Ovary (tissue), 3 donors: ENCODE measurements at regions not wholly inside any gene's neighbourhood (a gene's known extent, or its start where the extent isn't known, plus 50 kb on each side); places are given as distances from the start of the nearest gene placed in this dataset.

Source experiments
- EP300 ChIP-seq: sonication (generic); formaldehyde crosslinking; IDR thresholded peaks from one replicate; pipeline ENCODE4 v1.6.1; 2017; ENCODE audit warnings: antibody characterized with exemption
- TF ChIP-seq, protein P1 (sequence below), 3 donors: fragments of 450-650 bp in 2 of 3; fragments of 200-600 bp in 1 of 3; IDR thresholded peaks; one replicate each; pipeline versions ENCODE4 v1.5.1 to v1.8.0; 2016 to 2022; ENCODE audit warnings: antibody characterized with exemption in 3 of 3, mild to moderate bottlenecking in 1 of 3
- donor health status: DM: no; HTN: no; CAD: no.

- TF ChIP-seq, protein P1, sequence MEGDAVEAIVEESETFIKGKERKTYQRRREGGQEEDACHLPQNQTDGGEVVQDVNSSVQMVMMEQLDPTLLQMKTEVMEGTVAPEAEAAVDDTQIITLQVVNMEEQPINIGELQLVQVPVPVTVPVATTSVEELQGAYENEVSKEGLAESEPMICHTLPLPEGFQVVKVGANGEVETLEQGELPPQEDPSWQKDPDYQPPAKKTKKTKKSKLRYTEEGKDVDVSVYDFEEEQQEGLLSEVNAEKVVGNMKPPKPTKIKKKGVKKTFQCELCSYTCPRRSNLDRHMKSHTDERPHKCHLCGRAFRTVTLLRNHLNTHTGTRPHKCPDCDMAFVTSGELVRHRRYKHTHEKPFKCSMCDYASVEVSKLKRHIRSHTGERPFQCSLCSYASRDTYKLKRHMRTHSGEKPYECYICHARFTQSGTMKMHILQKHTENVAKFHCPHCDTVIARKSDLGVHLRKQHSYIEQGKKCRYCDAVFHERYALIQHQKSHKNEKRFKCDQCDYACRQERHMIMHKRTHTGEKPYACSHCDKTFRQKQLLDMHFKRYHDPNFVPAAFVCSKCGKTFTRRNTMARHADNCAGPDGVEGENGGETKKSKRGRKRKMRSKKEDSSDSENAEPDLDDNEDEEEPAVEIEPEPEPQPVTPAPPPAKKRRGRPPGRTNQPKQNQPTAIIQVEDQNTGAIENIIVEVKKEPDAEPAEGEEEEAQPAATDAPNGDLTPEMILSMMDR (IDR thresholded peaks at IDR 0.05) = no peak
- TF ChIP-seq EP300 = no peak
These were observed 258.9 kb upstream of the PROX1 start for GRCh38 chr1:213728593-213729536.
